GM21381 (cell line): ENCODE measurements at regions not wholly inside any gene's neighbourhood (a gene's known extent, or its start where the extent isn't known, plus 50 kb on each side); places are given as distances from the start of the nearest gene placed in this dataset.
"Not testable (repeated sequence)": the region's sequence is repeated elsewhere in the genome, so short reads cannot be mapped to it uniquely, and the experiment has no call there.

ENCODE experiments used
- ATAC-seq: cut with Tn5 transposase; IDR thresholded peaks from one replicate; pipeline ENCODE4 v1.9.1; 2021; ENCODE audit warnings: mild to moderate bottlenecking, moderate library complexity; ENCODE audit not compliant: unreplicated experiment

DNA sequence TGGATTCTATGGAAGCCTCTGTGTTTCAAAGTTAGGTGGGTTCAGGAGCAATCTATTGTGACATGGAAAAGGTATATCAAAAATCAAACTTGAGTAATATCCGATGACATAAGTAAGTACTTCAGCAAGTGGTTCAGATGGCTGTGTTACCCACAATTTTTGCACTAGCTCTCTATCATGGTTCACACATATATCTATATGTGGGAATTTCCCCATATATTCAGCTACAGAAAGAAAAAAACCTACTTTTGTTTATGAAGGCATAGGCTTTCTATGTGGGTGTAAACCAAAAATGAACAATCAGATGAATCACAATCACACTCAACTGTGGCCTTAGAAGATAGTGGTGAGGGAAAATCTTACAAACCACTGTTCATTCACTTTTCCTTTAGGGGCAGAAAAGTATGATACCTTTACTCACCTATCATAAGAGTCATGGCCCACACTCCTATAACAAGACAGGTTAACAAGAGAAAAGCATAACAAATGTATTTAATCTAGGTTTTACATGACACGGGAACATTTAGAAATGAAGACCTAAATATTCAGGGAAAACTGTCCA is 449.6 kb upstream of the HTR1E start:
- ATAC-seq = no peak

DNA sequence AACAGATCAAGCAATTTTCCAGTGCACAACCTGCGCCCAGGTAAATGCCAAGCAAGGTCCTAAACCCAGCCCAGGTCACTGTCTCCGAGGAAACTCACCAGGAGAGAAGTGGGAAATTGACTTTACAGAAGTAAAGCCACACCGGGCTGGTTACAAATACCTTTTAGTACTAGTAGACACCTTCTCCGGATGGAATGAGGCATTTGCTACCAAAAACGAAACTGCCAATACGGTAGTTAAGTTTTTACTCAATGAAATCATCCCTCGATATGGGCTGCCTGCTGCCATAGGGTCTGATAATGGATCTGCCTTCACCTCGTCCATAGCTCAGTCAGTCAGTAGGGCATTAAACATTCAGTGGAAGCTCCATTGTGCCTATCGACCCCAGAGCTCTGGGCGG is 459.0 kb upstream of the HTR1E start:
- not testable (repeated sequence) for ATAC-seq

- ATAC-seq = no peak
These were observed 459.7 kb upstream of the HTR1E start for GRCh38 chr6:86477500-86478148.

- no peak for ATAC-seq
These were observed 461.0 kb upstream of the HTR1E start for GRCh38 chr6:86476311-86476710.

DNA sequence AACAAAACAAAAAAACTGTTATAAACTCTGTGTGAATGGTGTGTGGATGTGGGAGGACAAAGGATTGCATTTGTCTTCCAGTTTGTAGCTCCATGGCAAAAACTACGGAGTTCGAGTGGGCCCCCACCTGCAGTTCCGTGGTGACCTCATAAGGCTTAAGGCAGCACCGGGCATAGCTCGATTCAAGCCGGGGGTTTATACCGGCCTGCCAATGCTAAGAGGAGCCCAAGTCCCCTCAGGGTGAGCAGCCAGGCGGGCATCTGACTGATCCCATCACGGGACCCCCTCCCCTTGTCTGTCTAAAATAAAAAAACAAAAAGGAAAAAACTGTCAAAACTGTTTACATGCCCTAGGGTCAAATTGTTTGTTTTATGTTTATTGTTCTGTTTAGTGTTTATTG is 463.2 kb upstream of the HTR1E start:
- ATAC-seq = no peak

GRCh38 chr6:86471791-86472190 is 465.5 kb upstream of the HTR1E start:
- no peak for ATAC-seq

DNA sequence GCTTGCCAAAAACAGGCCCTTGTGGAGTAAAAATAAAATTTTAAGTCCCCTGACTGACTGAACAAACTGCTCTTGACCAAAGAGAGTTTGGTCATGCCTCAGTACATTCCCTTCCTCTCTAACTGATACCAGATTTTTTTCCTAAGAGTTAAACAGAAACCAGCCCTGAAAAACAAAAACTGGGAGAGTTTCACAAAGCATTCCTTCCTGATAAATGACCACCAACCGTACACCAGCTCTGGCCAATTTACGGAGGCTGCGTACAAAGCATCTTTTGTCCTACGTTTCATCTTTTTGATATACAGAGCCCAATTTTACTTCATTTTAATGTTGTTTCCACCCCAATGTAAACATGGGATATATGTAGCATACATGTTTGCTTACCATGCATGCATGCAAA is 477.4 kb upstream of the HTR1E start:
- ATAC-seq = no peak

GRCh38 chr6:86456821-86457220 is 480.5 kb upstream of the HTR1E start:
- ATAC-seq = no peak

DNA sequence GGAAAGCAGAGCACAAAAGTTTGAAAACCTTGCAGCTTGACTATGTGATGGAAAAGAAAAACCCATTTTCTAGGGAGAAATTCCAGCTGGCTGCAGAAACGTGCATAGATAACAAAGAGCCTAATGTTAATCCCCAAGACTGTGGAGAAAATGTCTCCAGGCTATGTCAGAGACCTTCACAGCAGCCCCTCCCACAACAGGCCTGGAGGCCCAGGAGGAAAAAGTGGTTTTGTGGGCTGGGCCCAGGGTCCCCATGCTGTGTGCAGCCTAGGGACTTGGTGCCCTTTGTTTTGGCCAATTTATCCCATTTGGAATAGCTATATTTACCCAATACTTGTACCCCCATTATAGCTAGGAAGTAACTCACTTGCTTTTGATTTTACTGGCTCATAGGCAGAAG is 484.1 kb upstream of the HTR1E start:
- ATAC-seq = no peak

DNA sequence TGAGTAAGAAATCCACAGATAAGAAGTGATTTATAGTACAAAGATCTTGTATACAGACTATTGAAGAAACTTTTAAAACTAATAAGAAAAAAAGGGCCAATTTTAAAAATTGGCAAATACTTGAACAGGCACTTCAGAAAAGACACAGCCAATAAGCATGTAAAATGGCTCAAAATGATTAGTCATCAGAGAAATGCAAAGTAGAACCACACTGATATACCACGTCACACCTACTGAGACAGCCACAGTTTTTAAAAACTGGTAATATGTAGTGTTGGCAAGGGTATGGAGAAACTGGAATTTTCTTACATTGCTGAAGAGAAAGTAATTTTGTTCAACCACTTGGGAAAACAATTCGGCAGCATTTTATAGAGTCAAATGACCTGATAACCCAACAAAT is 488.9 kb upstream of the HTR1E start:
- no peak for ATAC-seq

GRCh38 chr6:86440608-86441007 is 496.7 kb upstream of the HTR1E start:
- ATAC-seq = no peak

DNA sequence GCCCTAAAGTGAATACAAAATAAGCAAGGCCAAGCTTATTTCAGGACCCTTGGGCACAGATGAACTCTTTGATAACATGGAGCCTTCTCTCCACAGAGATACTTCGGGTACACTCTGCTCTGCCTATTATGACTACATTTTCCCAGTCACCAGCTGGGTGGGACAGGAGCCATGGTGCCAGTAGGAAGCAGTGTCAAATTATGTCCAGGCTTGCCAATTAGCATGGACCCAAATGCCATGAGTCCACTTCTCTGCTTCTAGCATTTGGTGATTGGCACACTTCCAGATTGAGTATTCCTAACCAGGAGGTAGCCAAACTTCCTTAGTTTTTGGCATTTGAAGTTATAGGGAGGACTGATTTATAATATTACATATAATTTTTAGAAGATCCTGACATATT is 513.8 kb upstream of the HTR1E start:
- ATAC-seq = no peak

DNA sequence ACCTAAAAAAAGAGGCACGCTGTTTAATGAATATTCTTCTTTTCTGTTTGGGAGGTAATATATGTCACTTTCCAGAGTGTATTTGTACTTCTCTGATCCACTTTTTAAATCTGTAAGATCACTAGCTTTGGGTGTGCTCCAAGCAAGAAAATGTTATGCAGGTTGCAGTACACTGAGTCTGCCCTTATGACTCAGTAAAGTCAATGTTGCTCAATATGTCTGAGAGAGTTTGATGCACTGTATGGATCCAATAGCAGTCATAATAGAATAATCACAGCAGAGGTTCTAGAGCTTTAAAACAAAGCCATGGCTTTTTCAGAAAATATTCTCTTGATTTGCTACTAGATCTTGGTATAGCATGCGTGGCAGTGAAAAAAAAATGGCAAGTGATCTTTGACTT is 525.3 kb upstream of the HTR1E start:
- no peak for ATAC-seq

- ATAC-seq = no peak
These were observed 530.2 kb upstream of the HTR1E start for GRCh38 chr6:86407128-86407527.

GRCh38 chr6:86392850-86393249 is 544.5 kb upstream of the HTR1E start:
- not testable (repeated sequence) for ATAC-seq

GRCh38 chr6:86380571-86381125 is 556.7 kb upstream of the HTR1E start:
- no peak for ATAC-seq

DNA sequence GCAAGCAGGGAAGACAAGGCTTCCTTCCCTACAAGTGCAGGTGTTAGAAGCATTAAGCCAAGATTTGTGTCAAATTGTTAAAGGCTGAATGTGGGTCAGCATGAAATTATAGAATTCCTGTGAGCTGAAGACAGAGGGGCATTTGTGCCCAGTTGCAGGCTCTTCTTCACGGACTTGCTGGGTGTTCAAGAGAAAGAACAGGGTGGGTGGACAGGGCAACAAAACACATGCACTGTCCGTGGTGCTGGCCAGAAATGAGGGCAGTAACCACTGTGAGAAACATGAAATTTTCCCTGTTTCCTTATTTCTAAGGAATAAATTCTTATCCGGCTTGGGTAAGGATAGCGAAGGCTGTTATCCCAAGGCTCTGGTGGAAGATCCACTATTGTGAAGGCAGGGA is 579.5 kb upstream of the HTR1E start:
- ATAC-seq = no peak

GRCh38 chr6:86355271-86355670 is 582.1 kb upstream of the HTR1E start:
- ATAC-seq = no peak

GRCh38 chr6:86331919-86332318 is 605.4 kb upstream of the HTR1E start:
- no peak for ATAC-seq

- ATAC-seq = no peak
These were observed 606.0 kb upstream of the HTR1E start for GRCh38 chr6:86331265-86331840.

GRCh38 chr6:86306210-86306609 is 631.1 kb upstream of the HTR1E start:
- ATAC-seq = no peak

- ATAC-seq = no peak
These were observed 643.2 kb upstream of the SYNCRIP start for GRCh38 chr6:86285876-86286275.
